HFF-Myc (cell line): ENCODE measurements at regions not wholly inside any gene's neighbourhood (a gene's known extent, or its start where the extent isn't known, plus 50 kb on each side); places are given as distances from the start of the nearest gene placed in this dataset.

Experiments
- DNase-seq: peaks from one replicate; pipeline ENCODE4 v3.0.0-alpha.2; 2011; ENCODE audit warnings: low read depth; ENCODE audit errors: extremely low read depth
- H3K4me3 ChIP-seq: replicated peaks from 2 replicates; pipeline ENCODE4 v1.5.1; 2011; ENCODE audit warnings: low read depth, mild to moderate bottlenecking, control low read depth, low read length
- CTCF ChIP-seq: IDR thresholded peaks from 2 replicates; pipeline ENCODE4 v1.5.1; 2012; ENCODE audit warnings: mild to moderate bottlenecking, low read depth, low read length, control low read depth; ENCODE audit errors: missing control alignments

GRCh38 chr4:151906438-151906837 lies 145.6 kb upstream of the GATB start:
- DNase-seq: no peak
- no peak overlapping the region for H3K4me3 ChIP-seq
- no peak for TF ChIP-seq CTCF

GRCh38 chr4:151905197-151905596 lies 144.4 kb upstream of the GATB start:
- H3K4me3 ChIP-seq: no peak overlapping the region
- no peak for TF ChIP-seq CTCF
- no peak for DNase-seq

- no peak for DNase-seq
- no peak for TF ChIP-seq CTCF
- H3K4me3 ChIP-seq: no peak overlapping the region
Observed at GRCh38 chr4:151901631-151902030, 140.8 kb upstream of the GATB start.

GRCh38 chr4:151896880-151897279 lies 136.1 kb upstream of the GATB start:
- TF ChIP-seq CTCF: no peak
- no peak for DNase-seq
- H3K4me3 ChIP-seq: no peak overlapping the region

GRCh38 chr4:151895671-151896070 lies 134.9 kb upstream of the GATB start:
- no peak overlapping the region for H3K4me3 ChIP-seq
- TF ChIP-seq CTCF: no peak
- DNase-seq: no peak

- no peak for TF ChIP-seq CTCF
- H3K4me3 ChIP-seq: no peak overlapping the region
- DNase-seq: no peak
Observed at GRCh38 chr4:151894246-151894645, 133.4 kb upstream of the GATB start.

GRCh38 chr4:151888367-151888866 lies 127.6 kb upstream of the GATB start:
- no peak for TF ChIP-seq CTCF
- DNase-seq: no peak
- no peak overlapping the region for H3K4me3 ChIP-seq
